Natural killer cell (primary cell): ENCODE measurements at regions not wholly inside any gene's neighbourhood (a gene's known extent, or its start where the extent isn't known, plus 50 kb on each side); places are given as distances from the start of the nearest gene placed in this dataset.

ENCODE experiments used
- ATAC-seq, 3 donors: fragments of 150-1000 bp in 2 of 3; fragments of 200-7000 bp in 1 of 3; cut with Tn5 transposase; 1 replicate in 1 of 3; 2 replicates in 2 of 3; pipeline ENCODE4 v1.10.0; 2021; ENCODE audit warnings: mild to moderate bottlenecking in 2 of 3, moderate library complexity in 2 of 3
- DNase-seq, 2 donors: peaks; one replicate each; pipeline versions ENCODE4 v3.0.0 to v3.0.0-alpha.2; 2013 to 2021; ENCODE audit warnings: mixed read lengths in 1 of 2
- H3K27ac ChIP-seq: one replicate; pipeline ENCODE4 v1.5.1; 2013; ENCODE audit warnings: mild to moderate bottlenecking, low read length
- H3K27me3 ChIP-seq: one replicate; pipeline ENCODE4 v1.6.1; 2013; ENCODE audit warnings: low read length; ENCODE audit not compliant: control insufficient read depth, insufficient read depth
- H3K36me3 ChIP-seq: one replicate; pipeline ENCODE4 v1.6.1; 2013; ENCODE audit warnings: low read length; ENCODE audit not compliant: control insufficient read depth, insufficient read depth
- H3K4me1 ChIP-seq: one replicate; pipeline ENCODE4 v1.6.1; 2013; ENCODE audit warnings: low read length; ENCODE audit not compliant: control insufficient read depth, insufficient read depth
- H3K4me3 ChIP-seq: one replicate; pipeline ENCODE4 v1.5.1; 2013; ENCODE audit warnings: low read length
- H3K9me3 ChIP-seq: one replicate; pipeline ENCODE4 v1.6.1; 2013; ENCODE audit warnings: low read length; ENCODE audit not compliant: control insufficient read depth, insufficient read depth
- H3K27ac Mint-ChIP-seq, 2 donors: one replicate each; pipeline ENCODE4 v1.8.0; 2022; ENCODE audit warnings: mild to moderate bottlenecking in 2 of 2, mixed read lengths in 2 of 2, moderate library complexity in 1 of 2
- H3K27me3 Mint-ChIP-seq, 2 donors: one replicate each; pipeline ENCODE4 v1.8.0; 2022; ENCODE audit warnings: low read depth in 2 of 2, mixed read lengths in 2 of 2
- H3K36me3 Mint-ChIP-seq: one replicate; pipeline ENCODE4 v1.8.0; 2022; ENCODE audit warnings: mixed read lengths
- H3K4me1 Mint-ChIP-seq, 2 donors: one replicate each; pipeline ENCODE4 v1.8.0; 2022; ENCODE audit warnings: mixed read lengths in 2 of 2
- H3K4me3 Mint-ChIP-seq: one replicate; pipeline ENCODE4 v1.8.0; 2022; ENCODE audit warnings: mild to moderate bottlenecking, moderate library complexity, mixed read lengths
- H3K9me3 Mint-ChIP-seq, 2 donors: one replicate each; pipeline ENCODE4 v1.8.0; 2022; ENCODE audit warnings: mixed read lengths in 2 of 2
- WGBS: methylation state at CpG from one replicate; pipeline ENCODE4 v1.1.7; 2013; ENCODE audit warnings: missing lambda C conversion rate; ENCODE audit not compliant: insufficient coverage; 5-methylcytosine and 5-hydroxymethylcytosine counted together
- intact Hi-C: fragments of 100-400 bp; cut with micrococcal nuclease; formaldehyde crosslinking; loops from one replicate; pipeline ENCODE4 v1.14.2; 2022
- TF ChIP-seq, protein P1 (sequence below): fragments of 200-600 bp; IDR thresholded peaks from one replicate; pipeline ENCODE4 v1.8.0; 2022; ENCODE audit warnings: antibody characterized with exemption

DNA sequence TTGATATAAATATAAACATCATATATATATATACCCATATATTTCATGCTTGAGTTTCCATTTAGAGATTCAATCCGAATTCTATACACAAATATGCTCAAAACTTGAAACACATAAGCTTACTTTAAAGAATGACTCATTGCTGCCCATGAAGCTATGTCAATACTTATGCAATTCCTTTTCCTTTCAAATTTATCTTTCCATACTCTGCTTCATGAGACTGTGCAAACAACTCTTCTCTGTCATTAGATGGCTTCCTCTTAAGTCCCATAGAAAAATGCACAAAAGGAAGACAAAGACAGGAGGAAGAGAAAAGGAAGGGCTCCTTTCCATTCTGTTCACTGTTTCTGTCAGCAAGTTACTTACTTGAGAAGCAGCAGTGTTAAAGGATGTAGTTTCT is 895.7 kb upstream of the SORCS1 start:
- H3K4me1 ChIP-seq = no peaks in the 10 kb centered on the region
- no peaks in the 10 kb centered on the region for H3K36me3 ChIP-seq
- WGBS = 65% methylated on average over 1 of the region's 1 CpG
- no peaks in the 10 kb centered on the region for H3K9me3 ChIP-seq
- H3K27me3 ChIP-seq = no peaks in the 10 kb centered on the region
- H3K27me3 Mint-ChIP-seq = no peaks in the 10 kb centered on the region
- DNase-seq (no peak), ATAC-seq (no peak)
- intact Hi-C loops = no loop called here
- H3K9me3 Mint-ChIP-seq = peaks cover 10 to 11% of the 10 kb centered on the region in 2 donors
- TF ChIP-seq, protein P1, sequence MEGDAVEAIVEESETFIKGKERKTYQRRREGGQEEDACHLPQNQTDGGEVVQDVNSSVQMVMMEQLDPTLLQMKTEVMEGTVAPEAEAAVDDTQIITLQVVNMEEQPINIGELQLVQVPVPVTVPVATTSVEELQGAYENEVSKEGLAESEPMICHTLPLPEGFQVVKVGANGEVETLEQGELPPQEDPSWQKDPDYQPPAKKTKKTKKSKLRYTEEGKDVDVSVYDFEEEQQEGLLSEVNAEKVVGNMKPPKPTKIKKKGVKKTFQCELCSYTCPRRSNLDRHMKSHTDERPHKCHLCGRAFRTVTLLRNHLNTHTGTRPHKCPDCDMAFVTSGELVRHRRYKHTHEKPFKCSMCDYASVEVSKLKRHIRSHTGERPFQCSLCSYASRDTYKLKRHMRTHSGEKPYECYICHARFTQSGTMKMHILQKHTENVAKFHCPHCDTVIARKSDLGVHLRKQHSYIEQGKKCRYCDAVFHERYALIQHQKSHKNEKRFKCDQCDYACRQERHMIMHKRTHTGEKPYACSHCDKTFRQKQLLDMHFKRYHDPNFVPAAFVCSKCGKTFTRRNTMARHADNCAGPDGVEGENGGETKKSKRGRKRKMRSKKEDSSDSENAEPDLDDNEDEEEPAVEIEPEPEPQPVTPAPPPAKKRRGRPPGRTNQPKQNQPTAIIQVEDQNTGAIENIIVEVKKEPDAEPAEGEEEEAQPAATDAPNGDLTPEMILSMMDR = no peak
- H3K4me3 ChIP-seq = no peak overlapping the region
- no peak overlapping the region for H3K4me3 Mint-ChIP-seq
- H3K27ac Mint-ChIP-seq = no peak overlapping the region
- H3K4me1 Mint-ChIP-seq = no peaks in the 10 kb centered on the region
- no peaks in the 10 kb centered on the region for H3K36me3 Mint-ChIP-seq
- H3K27ac ChIP-seq = no peak overlapping the region

DNA sequence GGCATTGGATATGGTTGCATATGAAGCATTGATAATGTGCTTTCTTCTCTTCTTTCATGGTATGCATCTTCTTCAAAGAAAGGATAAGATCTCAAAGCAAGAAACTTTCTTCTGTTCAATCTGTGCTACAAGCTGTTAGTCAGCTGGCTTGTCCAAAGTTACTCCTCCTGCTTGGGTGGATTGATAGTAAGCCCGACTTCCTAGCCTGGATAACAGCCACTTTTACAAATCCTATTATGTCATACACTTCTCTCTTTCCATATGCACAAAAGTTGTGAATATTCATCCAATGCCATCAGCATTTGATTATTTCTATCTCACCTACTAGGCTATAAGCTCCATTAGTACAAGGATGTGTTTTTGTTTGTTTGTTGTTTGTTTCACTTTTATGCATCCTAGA is 891.0 kb upstream of the SORCS1 start:
- Mint-ChIP-seq H3K9me3 (peaks cover 13 to 16% of the 10 kb centered on the region in 2 donors), H3K4me1 (no peaks in the 10 kb centered on the region), H3K27me3 (no peaks in the 10 kb centered on the region), H3K27ac (no peak overlapping the region), H3K36me3 (no peaks in the 10 kb centered on the region), H3K4me3 (no peak overlapping the region)
- DNase-seq = no peak
- TF ChIP-seq, protein P1 = no peak
- H3K4me3 ChIP-seq = no peak overlapping the region
- no peaks in the 10 kb centered on the region for H3K9me3 ChIP-seq
- H3K27me3 ChIP-seq = no peaks in the 10 kb centered on the region
- H3K27ac ChIP-seq = no peak overlapping the region
- intact Hi-C loops = no loop called here
- no peaks in the 10 kb centered on the region for H3K4me1 ChIP-seq
- WGBS = 67% methylated on average over 1 of the region's 1 CpG
- ATAC-seq = no peak
- no peaks in the 10 kb centered on the region for H3K36me3 ChIP-seq

DNA sequence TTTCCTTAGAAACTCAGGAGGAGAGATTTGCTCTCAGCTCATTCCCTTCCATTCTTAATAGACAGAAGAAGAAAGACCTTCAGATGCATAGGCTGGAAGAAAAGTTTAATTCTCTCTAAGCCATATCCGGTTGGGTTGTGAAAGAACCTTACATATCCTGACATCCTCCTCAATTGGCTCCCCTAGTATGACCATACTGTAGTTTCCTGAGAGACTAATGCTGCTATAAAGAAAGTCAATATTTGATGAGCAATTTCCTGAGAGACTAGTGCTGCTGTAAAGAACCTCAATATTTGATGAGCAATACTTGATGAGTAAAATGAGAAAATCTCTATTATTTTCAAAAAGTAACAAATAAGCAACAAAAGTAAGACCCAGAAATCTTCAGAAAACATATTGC is 888.5 kb upstream of the SORCS1 start:
- Mint-ChIP-seq H3K36me3 (no peaks in the 10 kb centered on the region), H3K4me3 (no peak overlapping the region), H3K27me3 (no peaks in the 10 kb centered on the region), H3K9me3 (peaks cover 8 to 16% of the 10 kb centered on the region in 2 donors), H3K4me1 (no peaks in the 10 kb centered on the region), H3K27ac (no peak overlapping the region)
- Histone ChIP-seq H3K27ac (no peak overlapping the region), H3K4me3 (no peak overlapping the region), H3K27me3 (no peaks in the 10 kb centered on the region), H3K36me3 (no peaks in the 10 kb centered on the region), H3K9me3 (no peaks in the 10 kb centered on the region), H3K4me1 (no peaks in the 10 kb centered on the region)
- no peak for ATAC-seq
- intact Hi-C loops = no loop called here
- no peak for DNase-seq
- no CpG with 5 or more reads among the region's 1 CpG for WGBS
- TF ChIP-seq, protein P1 = no peak

DNA sequence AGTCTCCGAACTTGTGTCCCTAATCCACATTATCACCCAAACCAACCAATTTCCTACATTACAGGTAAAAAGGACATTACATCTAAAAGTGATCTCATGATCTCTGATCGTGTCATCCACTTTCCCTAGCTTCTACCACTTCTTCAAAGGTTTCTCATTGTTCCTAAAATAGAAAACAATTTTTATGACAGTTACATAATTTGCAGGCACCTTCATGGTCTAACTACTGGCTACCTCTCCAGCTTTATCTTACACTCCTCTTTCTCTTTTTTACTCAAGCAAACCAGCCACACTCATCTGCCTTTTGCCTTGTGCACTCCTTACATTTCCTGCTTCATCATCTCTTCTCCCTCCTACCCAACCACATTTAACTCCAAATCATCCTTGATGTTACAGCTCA is 886.7 kb upstream of the SORCS1 start:
- no peak overlapping the region for H3K27ac Mint-ChIP-seq
- intact Hi-C loops = no loop called here
- H3K4me3 Mint-ChIP-seq = no peak overlapping the region
- no peak for DNase-seq
- H3K4me1 Mint-ChIP-seq = no peaks in the 10 kb centered on the region
- H3K36me3 Mint-ChIP-seq = peaks cover 6% of the 10 kb centered on the region
- 74% methylated on average over 2 of the region's 2 CpGs for WGBS
- Histone ChIP-seq H3K36me3 (no peaks in the 10 kb centered on the region), H3K4me1 (no peaks in the 10 kb centered on the region), H3K27me3 (no peaks in the 10 kb centered on the region), H3K27ac (no peak overlapping the region), H3K4me3 (no peak overlapping the region), H3K9me3 (no peaks in the 10 kb centered on the region)
- ATAC-seq = no peak
- TF ChIP-seq, protein P1 = no peak
- H3K27me3 Mint-ChIP-seq = no peaks in the 10 kb centered on the region
- peaks cover 10 to 17% of the 10 kb centered on the region in 2 donors for H3K9me3 Mint-ChIP-seq
